ENCODE measurements at regions not wholly inside any gene's neighbourhood (a gene's known extent, or its start where the extent isn't known, plus 50 kb on each side); places are given as distances from the start of the nearest gene placed in this dataset.
"Not testable (repeated sequence)": the region's sequence is repeated elsewhere in the genome, so short reads cannot be mapped to it uniquely, and the experiment has no call there.

DNA sequence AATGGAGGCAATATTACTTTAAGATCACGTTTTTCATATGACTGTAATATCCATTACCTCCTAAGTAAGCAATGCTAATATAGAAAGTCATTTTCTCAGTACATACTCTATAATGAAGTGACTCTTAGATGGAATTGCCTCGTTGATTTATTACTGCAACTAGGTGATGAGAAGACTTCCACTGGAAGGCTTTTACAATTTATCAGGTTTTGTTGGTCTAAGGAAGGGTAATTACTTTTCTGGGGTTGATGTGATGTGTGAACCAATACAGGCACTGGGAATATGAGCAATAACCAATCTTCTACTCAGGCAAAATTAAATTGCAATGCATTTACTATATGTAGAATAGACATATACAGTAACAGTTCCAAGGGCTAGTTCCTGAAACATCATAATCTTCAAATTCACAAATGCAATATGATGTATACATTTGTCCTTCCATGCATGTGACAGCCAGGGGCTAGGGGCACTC, 635.0 kb downstream of the QKI start:
- no peak overlapping the region for H2AFZ ChIP-seq (ENCODE audit: low read depth, low read length, severe bottlenecking)
- no peak overlapping the region for H3K9ac ChIP-seq (ENCODE audit: low read length)
- no peaks in the 10 kb centered on the region for H3K79me2 ChIP-seq (ENCODE audit: insufficient read depth, low read length)
- H3F3A ChIP-seq (ENCODE audit: insufficient read depth), result no peaks in the 10 kb centered on the region
- no peaks in the 10 kb centered on the region for H3K27me3 ChIP-seq (ENCODE audit: low read length)
- TF ChIP-seq EZH2phosphoT487 (conservative IDR thresholded peaks at IDR 0.05; ENCODE audit: low read length), result no peak
- TF ChIP-seq CTCF (IDR thresholded peaks at IDR 0.05; ENCODE audit: insufficient read depth, low read length, poor library complexity, severe bottlenecking), result no peak
- H4K20me1 ChIP-seq (ENCODE audit: low read depth, low read length), result no peaks in the 10 kb centered on the region
- H3K27ac ChIP-seq (ENCODE audit: low read depth, low read length), result no peak overlapping the region
- no peaks in the 10 kb centered on the region for H3K9me3 ChIP-seq (ENCODE audit: insufficient read depth, low read length)
- no peaks in the 10 kb centered on the region for H3K36me3 ChIP-seq (ENCODE audit: low read length)
- peaks cover 5% of the 10 kb centered on the region; the same call in 1 of the 2 replicates for H3K9me2 ChIP-seq (replicated peaks; ENCODE audit: insufficient read depth, low read length)
- no peak overlapping the region for H3K4me3 ChIP-seq (ENCODE audit: insufficient read depth, low read length, poor library complexity, severe bottlenecking)
- no peak overlapping the region for H3K4me2 ChIP-seq (ENCODE audit: low read depth, low read length, poor library complexity, severe bottlenecking)

DNA sequence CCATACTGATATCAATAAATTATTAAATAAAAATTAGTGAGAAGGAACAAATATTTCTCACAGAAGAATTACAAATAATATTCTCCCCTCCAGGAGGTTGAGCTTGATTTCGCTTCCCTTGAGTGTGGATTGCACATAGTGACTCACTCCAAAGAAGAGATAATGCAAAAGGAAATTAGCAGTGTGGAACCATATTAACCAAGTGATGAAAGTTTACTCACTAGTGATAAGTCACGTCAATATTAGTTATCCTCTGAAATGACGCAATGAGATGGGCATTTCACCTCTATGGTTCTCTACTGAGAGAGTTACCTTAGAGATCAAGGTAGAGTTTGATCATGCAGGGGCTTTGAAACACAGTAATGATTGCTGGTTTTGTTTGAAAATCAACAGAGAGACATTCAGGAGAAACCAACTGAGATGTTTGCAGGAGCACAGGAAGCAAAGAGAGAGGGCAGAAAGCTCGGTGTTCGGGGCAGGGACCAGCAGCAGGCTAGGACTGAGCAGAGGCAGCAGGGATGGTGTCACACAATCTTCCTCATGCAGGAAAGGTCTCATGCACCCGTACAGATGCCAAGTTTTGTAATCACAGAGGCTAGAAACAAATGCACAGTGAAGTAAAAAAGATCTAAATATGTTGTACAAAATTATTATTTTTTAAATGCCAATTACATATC, 634.5 kb downstream of the QKI start:
- Histone ChIP-seq H2AFZ (ENCODE audit: low read depth, low read length, severe bottlenecking) (no peak overlapping the region), H3F3A (ENCODE audit: insufficient read depth) (no peaks in the 10 kb centered on the region), H3K27ac (ENCODE audit: low read depth, low read length) (no peak overlapping the region), H3K4me2 (ENCODE audit: low read depth, low read length, poor library complexity, severe bottlenecking) (no peak overlapping the region), H3K9me2 (replicated peaks; ENCODE audit: insufficient read depth, low read length) (peaks cover 5% of the 10 kb centered on the region; the same call in 1 of the 2 replicates), H3K36me3 (ENCODE audit: low read length) (no peaks in the 10 kb centered on the region), H3K9ac (ENCODE audit: low read length) (no peak overlapping the region), H3K4me3 (ENCODE audit: insufficient read depth, low read length, poor library complexity, severe bottlenecking) (no peak overlapping the region), H3K27me3 (ENCODE audit: low read length) (no peaks in the 10 kb centered on the region), H3K79me2 (ENCODE audit: insufficient read depth, low read length) (no peaks in the 10 kb centered on the region), H3K9me3 (ENCODE audit: insufficient read depth, low read length) (no peaks in the 10 kb centered on the region), H4K20me1 (ENCODE audit: low read depth, low read length) (no peaks in the 10 kb centered on the region)
- no peak for TF ChIP-seq CTCF (IDR thresholded peaks at IDR 0.05; ENCODE audit: insufficient read depth, low read length, poor library complexity, severe bottlenecking)
- no peak for TF ChIP-seq EZH2phosphoT487 (conservative IDR thresholded peaks at IDR 0.05; ENCODE audit: low read length)

DNA sequence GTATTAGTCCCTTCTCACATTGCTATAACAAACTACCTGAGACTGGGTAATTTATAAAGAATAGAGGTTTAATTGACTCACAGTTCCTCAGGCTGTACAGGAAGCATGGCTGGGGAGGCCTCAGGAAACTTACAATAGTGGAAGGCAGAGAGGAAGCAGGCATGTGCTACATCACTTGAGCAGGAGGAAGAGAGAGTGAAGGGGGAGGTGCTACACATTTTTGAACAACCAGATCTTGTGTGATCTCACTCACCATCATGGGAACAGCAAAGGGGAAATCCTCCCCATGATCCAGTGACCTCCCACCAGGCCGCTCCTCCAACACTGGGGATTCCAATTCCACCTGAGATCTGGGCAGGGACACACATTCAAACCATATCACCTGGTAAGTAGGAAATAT, 630.6 kb downstream of the QKI start:
- no peaks in the 10 kb centered on the region for H3K9me3 ChIP-seq (ENCODE audit: insufficient read depth, low read length)
- H2AFZ ChIP-seq (ENCODE audit: low read depth, low read length, severe bottlenecking), result no peak overlapping the region
- no peaks in the 10 kb centered on the region for H3K36me3 ChIP-seq (ENCODE audit: low read length)
- no peak overlapping the region for H3K4me3 ChIP-seq (ENCODE audit: insufficient read depth, low read length, poor library complexity, severe bottlenecking)
- H3K9me2 ChIP-seq (replicated peaks; ENCODE audit: insufficient read depth, low read length), result peaks cover 2% of the 10 kb centered on the region; the same call in 1 of the 2 replicates
- H3K27ac ChIP-seq (ENCODE audit: low read depth, low read length), result no peak overlapping the region
- H3F3A ChIP-seq (ENCODE audit: insufficient read depth), result no peaks in the 10 kb centered on the region
- H4K20me1 ChIP-seq (ENCODE audit: low read depth, low read length), result no peaks in the 10 kb centered on the region
- no peak overlapping the region for H3K4me2 ChIP-seq (ENCODE audit: low read depth, low read length, poor library complexity, severe bottlenecking)
- no peaks in the 10 kb centered on the region for H3K79me2 ChIP-seq (ENCODE audit: insufficient read depth, low read length)
- no peak for TF ChIP-seq CTCF (IDR thresholded peaks at IDR 0.05; ENCODE audit: insufficient read depth, low read length, poor library complexity, severe bottlenecking)
- no peaks in the 10 kb centered on the region for H3K27me3 ChIP-seq (ENCODE audit: low read length)
- H3K9ac ChIP-seq (ENCODE audit: low read length), result no peak overlapping the region

GRCh38 chr6:164043656-164044055, 629.1 kb downstream of the QKI start:
- not testable (repeated sequence) for H3K36me3 ChIP-seq (ENCODE audit: low read length); H3K9me2 ChIP-seq (replicated peaks; ENCODE audit: insufficient read depth, low read length); H3K9me3 ChIP-seq (ENCODE audit: insufficient read depth, low read length); H3K4me2 ChIP-seq (ENCODE audit: low read depth, low read length, poor library complexity, severe bottlenecking); H2AFZ ChIP-seq (ENCODE audit: low read depth, low read length, severe bottlenecking); H4K20me1 ChIP-seq (ENCODE audit: low read depth, low read length); H3K4me3 ChIP-seq (ENCODE audit: insufficient read depth, low read length, poor library complexity, severe bottlenecking); H3K79me2 ChIP-seq (ENCODE audit: insufficient read depth, low read length); H3K27me3 ChIP-seq (ENCODE audit: low read length); H3K9ac ChIP-seq (ENCODE audit: low read length); H3F3A ChIP-seq (ENCODE audit: insufficient read depth); H3K27ac ChIP-seq (ENCODE audit: low read depth, low read length)
